Stimulated activated CD8-positive, alpha-beta memory T cell treated with anti-CD3 and anti-CD28 coated beads, Interleukin-7, amount 100 ng/mL, for 4 hours (primary cell): ENCODE measurements at regions not wholly inside any gene's neighbourhood (a gene's known extent, or its start where the extent isn't known, plus 50 kb on each side); places are given as distances from the start of the nearest gene placed in this dataset.

Source experiments
- DNase-seq, 2 donors: peaks; one replicate each; pipeline ENCODE4 v3.0.0-alpha.2; 2020; ENCODE audit warnings: low read depth in 2 of 2

- DNase-seq: no peak
Measured at GRCh38 chr3:157718800-157719199, 215.6 kb upstream of the VEPH1 start.

GRCh38 chr3:157713101-157713500 is 209.9 kb upstream of the VEPH1 start:
- no peak for DNase-seq

- no peak for DNase-seq
Measured at GRCh38 chr3:157705258-157705657, 202.0 kb upstream of the VEPH1 start.

- DNase-seq: no peak
Measured at GRCh38 chr3:157700405-157700804, 197.2 kb upstream of the VEPH1 start.

GRCh38 chr3:157695586-157695985 is 192.4 kb upstream of the VEPH1 start:
- DNase-seq: no peak

GRCh38 chr3:157695103-157695502 is 191.9 kb upstream of the VEPH1 start:
- no peak for DNase-seq

GRCh38 chr3:157693762-157694161 is 190.5 kb upstream of the VEPH1 start:
- no peak for DNase-seq

GRCh38 chr3:157692468-157692867 is 189.3 kb upstream of the VEPH1 start:
- no peak for DNase-seq

GRCh38 chr3:157683668-157684067 is 180.5 kb upstream of the VEPH1 start:
- DNase-seq: no peak

GRCh38 chr3:157672061-157672460 is 168.8 kb upstream of the VEPH1 start:
- DNase-seq: no peak

GRCh38 chr3:157671656-157672055 is 168.4 kb upstream of the VEPH1 start:
- DNase-seq: no peak

GRCh38 chr3:157669416-157669815 is 166.2 kb upstream of the VEPH1 start:
- no peak for DNase-seq

- DNase-seq: no peak
Measured at GRCh38 chr3:157667493-157667892, 164.3 kb upstream of the VEPH1 start.

- no peak for DNase-seq
Measured at GRCh38 chr3:157662171-157662570, 159.0 kb upstream of the VEPH1 start.

- no peak for DNase-seq
Measured at GRCh38 chr3:157660847-157661246, 157.6 kb upstream of the VEPH1 start.

GRCh38 chr3:157652366-157652765 is 149.2 kb upstream of the VEPH1 start:
- DNase-seq: no peak

- no peak for DNase-seq
Measured at GRCh38 chr3:157650699-157651098, 147.5 kb upstream of the VEPH1 start.

- no peak for DNase-seq
Measured at GRCh38 chr3:157650172-157650571, 147.0 kb upstream of the VEPH1 start.

GRCh38 chr3:157649511-157649910 is 146.3 kb upstream of the VEPH1 start:
- no peak for DNase-seq

GRCh38 chr3:157647820-157648219 is 144.6 kb upstream of the VEPH1 start:
- no peak for DNase-seq

GRCh38 chr3:157639756-157640426 is 136.7 kb upstream of the VEPH1 start:
- DNase-seq: no peak

GRCh38 chr3:157637866-157638265 is 134.7 kb upstream of the VEPH1 start:
- DNase-seq: no peak

GRCh38 chr3:157633241-157633640 is 130.0 kb upstream of the VEPH1 start:
- no peak for DNase-seq

- no peak for DNase-seq
Measured at GRCh38 chr3:157632075-157632474, 128.9 kb upstream of the VEPH1 start.
